ENCODE measurements at regions not wholly inside any gene's neighbourhood (a gene's known extent, or its start where the extent isn't known, plus 50 kb on each side); places are given as distances from the start of the nearest gene placed in this dataset.
A peak's percentile ranks its signal among the peaks of the same experiment; 100 is the strongest.
"Not testable (repeated sequence)": the region's sequence is repeated elsewhere in the genome, so short reads cannot be mapped to it uniquely, and the experiment has no call there.

- peak; percentile 62 for DNase-seq
Measured at GRCh38 chr7:73918926-73919693, 58.2 kb downstream of the TMEM270 start.

GRCh38 chr7:73919694-73920375, 58.9 kb downstream of the TMEM270 start:
- DNase-seq, result no peak

GRCh38 chr7:73920406-73921134, 59.6 kb downstream of the TMEM270 start:
- no peak for DNase-seq

- peak; percentile 54 for DNase-seq
Measured at GRCh38 chr7:73921623-73922528, 60.9 kb downstream of the TMEM270 start.

GRCh38 chr7:73928644-73929043, 67.7 kb downstream of the TMEM270 start:
- not testable (repeated sequence) for DNase-seq

- no peak for DNase-seq
Measured at GRCh38 chr7:73931502-73931901, 70.5 kb downstream of the TMEM270 start.

GRCh38 chr7:73932364-73932763, 71.4 kb downstream of the TMEM270 start:
- DNase-seq, result no peak

- no peak for DNase-seq
Measured at GRCh38 chr7:73933091-73933490, 72.1 kb downstream of the TMEM270 start.

- no peak for DNase-seq
Measured at GRCh38 chr7:73936967-73937366, 76.0 kb downstream of the TMEM270 start.

GRCh38 chr7:73937650-73938049, 76.7 kb downstream of the TMEM270 start:
- not testable (repeated sequence) for DNase-seq

- DNase-seq, result no peak
Measured at GRCh38 chr7:73939528-73939927, 78.6 kb downstream of the TMEM270 start.

GRCh38 chr7:73940701-73941238, 79.8 kb downstream of the TMEM270 start:
- no peak for DNase-seq

- DNase-seq, result no peak
Measured at GRCh38 chr7:73941836-73942551, 81.0 kb downstream of the TMEM270 start.

- DNase-seq, result no peak
Measured at GRCh38 chr7:73945022-73945421, 83.0 kb upstream of the ELN start.

GRCh38 chr7:73948287-73948686, 79.7 kb upstream of the ELN start:
- DNase-seq, result no peak

GRCh38 chr7:73952266-73952665, 75.7 kb upstream of the ELN start:
- DNase-seq, result no peak

GRCh38 chr7:73954181-73954580, 73.8 kb upstream of the ELN start:
- DNase-seq, result no peak

GRCh38 chr7:73954861-73955260, 73.1 kb upstream of the ELN start:
- DNase-seq, result no peak

GRCh38 chr7:73960548-73960947, 67.4 kb upstream of the ELN start:
- no peak for DNase-seq

- DNase-seq, result not testable (repeated sequence)
Measured at GRCh38 chr7:73961991-73962390, 66.0 kb upstream of the ELN start.

- no peak for DNase-seq
Measured at GRCh38 chr7:73963252-73963822, 64.6 kb upstream of the ELN start.

Measured in islet precursor cell (in vitro differentiated cells).